ENCODE measurements at regions not wholly inside any gene's neighbourhood (a gene's known extent, or its start where the extent isn't known, plus 50 kb on each side); places are given as distances from the start of the nearest gene placed in this dataset.

DNA sequence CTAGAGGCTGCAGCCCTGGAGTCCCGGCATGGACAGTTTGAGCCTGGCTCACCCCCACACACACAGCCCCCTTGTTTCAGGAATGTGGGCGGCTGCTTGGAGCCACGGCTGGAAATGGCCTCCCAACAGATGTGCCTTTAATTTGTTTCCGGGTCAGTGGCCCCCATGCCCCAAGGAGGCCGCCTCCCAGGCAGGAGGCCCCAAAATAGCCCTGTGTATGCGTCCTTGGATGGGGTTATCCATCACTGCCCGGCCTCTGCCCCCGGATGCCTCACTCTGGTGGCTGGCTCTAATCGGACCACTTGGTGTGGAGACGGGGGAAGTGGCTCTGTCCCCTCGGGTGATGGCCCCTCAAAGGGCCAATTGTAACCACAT, 151.9 kb upstream of the MYCN start:
- TF ChIP-seq, protein P1, sequence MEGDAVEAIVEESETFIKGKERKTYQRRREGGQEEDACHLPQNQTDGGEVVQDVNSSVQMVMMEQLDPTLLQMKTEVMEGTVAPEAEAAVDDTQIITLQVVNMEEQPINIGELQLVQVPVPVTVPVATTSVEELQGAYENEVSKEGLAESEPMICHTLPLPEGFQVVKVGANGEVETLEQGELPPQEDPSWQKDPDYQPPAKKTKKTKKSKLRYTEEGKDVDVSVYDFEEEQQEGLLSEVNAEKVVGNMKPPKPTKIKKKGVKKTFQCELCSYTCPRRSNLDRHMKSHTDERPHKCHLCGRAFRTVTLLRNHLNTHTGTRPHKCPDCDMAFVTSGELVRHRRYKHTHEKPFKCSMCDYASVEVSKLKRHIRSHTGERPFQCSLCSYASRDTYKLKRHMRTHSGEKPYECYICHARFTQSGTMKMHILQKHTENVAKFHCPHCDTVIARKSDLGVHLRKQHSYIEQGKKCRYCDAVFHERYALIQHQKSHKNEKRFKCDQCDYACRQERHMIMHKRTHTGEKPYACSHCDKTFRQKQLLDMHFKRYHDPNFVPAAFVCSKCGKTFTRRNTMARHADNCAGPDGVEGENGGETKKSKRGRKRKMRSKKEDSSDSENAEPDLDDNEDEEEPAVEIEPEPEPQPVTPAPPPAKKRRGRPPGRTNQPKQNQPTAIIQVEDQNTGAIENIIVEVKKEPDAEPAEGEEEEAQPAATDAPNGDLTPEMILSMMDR (IDR thresholded peaks at IDR 0.05; ENCODE audit: insufficient read depth, low read depth, low read length), result no peak
- no peak for TF ChIP-seq EZH2 (IDR thresholded peaks at IDR 0.05; ENCODE audit: insufficient read depth, low read length)

All from astrocyte (in vitro differentiated cells and primary cell).